C4-2B (cell line): ENCODE measurements at regions not wholly inside any gene's neighbourhood (a gene's known extent, or its start where the extent isn't known, plus 50 kb on each side); places are given as distances from the start of the nearest gene placed in this dataset.

Experiments
- ZFX ChIP-seq: fragments of 450-650 bp; IDR thresholded peaks from 2 replicates; pipeline ENCODE4 v1.6.1; 2017
- TF ChIP-seq, protein P1 (sequence below): fragments of 450-650 bp; conservative IDR thresholded peaks from 2 replicates; pipeline ENCODE4 v1.5.1; 2017; ENCODE audit warnings: mild to moderate bottlenecking

DNA sequence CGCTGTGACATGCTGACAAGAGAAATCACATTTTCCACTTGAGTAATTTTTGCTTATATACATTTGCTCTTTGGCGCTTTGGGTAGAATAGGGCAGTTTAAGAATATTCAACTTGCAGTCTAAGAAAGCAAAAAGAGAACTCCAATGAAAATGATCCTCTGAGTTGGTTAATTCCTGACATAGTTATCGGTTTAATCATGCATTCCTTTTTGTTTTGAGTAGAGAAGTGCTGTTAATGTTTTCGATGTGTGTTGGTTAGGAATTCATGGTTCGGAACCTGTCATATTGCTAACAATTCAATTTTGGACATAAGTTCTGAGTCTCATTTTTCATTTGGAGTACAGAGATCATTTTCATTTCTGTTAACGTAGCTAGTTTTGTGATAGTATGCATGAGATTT lies 700.6 kb upstream of the PITX2 start:
- TF ChIP-seq, protein P1, sequence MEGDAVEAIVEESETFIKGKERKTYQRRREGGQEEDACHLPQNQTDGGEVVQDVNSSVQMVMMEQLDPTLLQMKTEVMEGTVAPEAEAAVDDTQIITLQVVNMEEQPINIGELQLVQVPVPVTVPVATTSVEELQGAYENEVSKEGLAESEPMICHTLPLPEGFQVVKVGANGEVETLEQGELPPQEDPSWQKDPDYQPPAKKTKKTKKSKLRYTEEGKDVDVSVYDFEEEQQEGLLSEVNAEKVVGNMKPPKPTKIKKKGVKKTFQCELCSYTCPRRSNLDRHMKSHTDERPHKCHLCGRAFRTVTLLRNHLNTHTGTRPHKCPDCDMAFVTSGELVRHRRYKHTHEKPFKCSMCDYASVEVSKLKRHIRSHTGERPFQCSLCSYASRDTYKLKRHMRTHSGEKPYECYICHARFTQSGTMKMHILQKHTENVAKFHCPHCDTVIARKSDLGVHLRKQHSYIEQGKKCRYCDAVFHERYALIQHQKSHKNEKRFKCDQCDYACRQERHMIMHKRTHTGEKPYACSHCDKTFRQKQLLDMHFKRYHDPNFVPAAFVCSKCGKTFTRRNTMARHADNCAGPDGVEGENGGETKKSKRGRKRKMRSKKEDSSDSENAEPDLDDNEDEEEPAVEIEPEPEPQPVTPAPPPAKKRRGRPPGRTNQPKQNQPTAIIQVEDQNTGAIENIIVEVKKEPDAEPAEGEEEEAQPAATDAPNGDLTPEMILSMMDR = no peak
- no peak for TF ChIP-seq ZFX
